Chondrocyte (in vitro differentiated cells): ENCODE measurements at regions not wholly inside any gene's neighbourhood (a gene's known extent, or its start where the extent isn't known, plus 50 kb on each side); places are given as distances from the start of the nearest gene placed in this dataset.

ENCODE experiments used
- DNase-seq: peaks from one replicate; pipeline ENCODE4 v3.0.0; 2021; ENCODE audit warnings: mixed read lengths, low spot score
- H3K27ac Mint-ChIP-seq: one replicate; pipeline ENCODE4 v1.8.0; 2021; ENCODE audit warnings: mild to moderate bottlenecking, moderate library complexity, mixed read lengths; ENCODE audit not compliant: unreplicated experiment
- H3K27me3 Mint-ChIP-seq: 2 replicates; pipeline ENCODE4 v1.8.0; 2021; ENCODE audit warnings: low read depth, mixed read lengths
- H3K36me3 Mint-ChIP-seq: 2 replicates; pipeline ENCODE4 v1.8.0; 2021; ENCODE audit warnings: low read depth, mixed read lengths
- H3K4me1 Mint-ChIP-seq: 2 replicates; pipeline ENCODE4 v1.8.0; 2021; ENCODE audit warnings: low read depth, mild to moderate bottlenecking, mixed read lengths
- H3K4me3 Mint-ChIP-seq: one replicate; pipeline ENCODE4 v1.8.0; 2021; ENCODE audit warnings: mild to moderate bottlenecking, moderate library complexity, mixed read lengths; ENCODE audit not compliant: unreplicated experiment
- H3K9me3 Mint-ChIP-seq: 2 replicates; pipeline ENCODE4 v1.8.0; 2021; ENCODE audit warnings: low read depth, mixed read lengths
- CTCF ChIP-seq: fragments of 200-600 bp; sonication (generic); IDR thresholded peaks from 2 replicates; pipeline ENCODE4 v1.5.0; 2021; ENCODE audit warnings: antibody characterized with exemption, mild to moderate bottlenecking, moderate library complexity

GRCh38 chr2:189951791-189952535, 110.6 kb downstream of the MSTN start:
- H3K27ac Mint-ChIP-seq = no peak overlapping the region
- H3K36me3 Mint-ChIP-seq = peaks cover 2% of the 10 kb centered on the region
- no peak overlapping the region for H3K4me3 Mint-ChIP-seq
- no peaks in the 10 kb centered on the region for H3K27me3 Mint-ChIP-seq
- TF ChIP-seq CTCF = no peak
- H3K4me1 Mint-ChIP-seq = peaks cover 19% of the 10 kb centered on the region
- peaks cover 16% of the 10 kb centered on the region for H3K9me3 Mint-ChIP-seq
- no peak for DNase-seq

GRCh38 chr2:189943009-189943408, 119.5 kb downstream of the MSTN start:
- Mint-ChIP-seq H3K36me3 (peaks cover 17% of the 10 kb centered on the region), H3K9me3 (peaks cover 41% of the 10 kb centered on the region)

GRCh38 chr2:189940913-189941312, 121.6 kb downstream of the MSTN start:
- DNase-seq = no peak
- no peaks in the 10 kb centered on the region for H3K27me3 Mint-ChIP-seq
- H3K4me3 Mint-ChIP-seq = no peak overlapping the region
- peaks cover 17% of the 10 kb centered on the region for H3K36me3 Mint-ChIP-seq
- peaks cover 47% of the 10 kb centered on the region for H3K9me3 Mint-ChIP-seq
- H3K27ac Mint-ChIP-seq = no peak overlapping the region
- no peaks in the 10 kb centered on the region for H3K4me1 Mint-ChIP-seq
- no peak for TF ChIP-seq CTCF

More at GRCh38 chr2:189943009-189943408, 119.5 kb downstream of the MSTN start:
- no peaks in the 10 kb centered on the region for H3K27me3 Mint-ChIP-seq
- H3K4me1 Mint-ChIP-seq = no peaks in the 10 kb centered on the region
- DNase-seq = no peak
- TF ChIP-seq CTCF = no peak
- H3K4me3 Mint-ChIP-seq = no peak overlapping the region
- no peak overlapping the region for H3K27ac Mint-ChIP-seq

- Mint-ChIP-seq H3K9me3 (peaks cover 39% of the 10 kb centered on the region), H3K4me1 (peaks cover 22% of the 10 kb centered on the region), H3K27ac (no peak overlapping the region), H3K36me3 (peaks cover 16% of the 10 kb centered on the region), H3K4me3 (no peak overlapping the region), H3K27me3 (no peaks in the 10 kb centered on the region)
- no peak for DNase-seq
- TF ChIP-seq CTCF = no peak
These were observed 124.8 kb downstream of the MSTN start for GRCh38 chr2:189937691-189938090.

- H3K9me3 Mint-ChIP-seq = peaks cover 8% of the 10 kb centered on the region
- H3K27me3 Mint-ChIP-seq = no peaks in the 10 kb centered on the region
- no peaks in the 10 kb centered on the region for H3K36me3 Mint-ChIP-seq
- TF ChIP-seq CTCF = no peak
- peaks cover 37% of the 10 kb centered on the region for H3K4me1 Mint-ChIP-seq
- no peak overlapping the region for H3K4me3 Mint-ChIP-seq
- H3K27ac Mint-ChIP-seq = peak overlapping the region; percentile 70
- DNase-seq = no peak
These were observed 128.6 kb downstream of the MSTN start for GRCh38 chr2:189933911-189934399.
